ENCODE measurements at regions not wholly inside any gene's neighbourhood (a gene's known extent, or its start where the extent isn't known, plus 50 kb on each side); places are given as distances from the start of the nearest gene placed in this dataset.

GRCh38 chr10:44458671-44459413, 73.9 kb upstream of the CXCL12 start:
- no peak for DNase-seq (ENCODE audit: low read depth)
- no peak overlapping the region for H3K4me3 ChIP-seq (ENCODE audit: low read depth, low read length)
- no peak for TF ChIP-seq CTCF (IDR thresholded peaks at IDR 0.05; ENCODE audit: insufficient read depth, low read depth, low read length, missing control alignments)

DNA sequence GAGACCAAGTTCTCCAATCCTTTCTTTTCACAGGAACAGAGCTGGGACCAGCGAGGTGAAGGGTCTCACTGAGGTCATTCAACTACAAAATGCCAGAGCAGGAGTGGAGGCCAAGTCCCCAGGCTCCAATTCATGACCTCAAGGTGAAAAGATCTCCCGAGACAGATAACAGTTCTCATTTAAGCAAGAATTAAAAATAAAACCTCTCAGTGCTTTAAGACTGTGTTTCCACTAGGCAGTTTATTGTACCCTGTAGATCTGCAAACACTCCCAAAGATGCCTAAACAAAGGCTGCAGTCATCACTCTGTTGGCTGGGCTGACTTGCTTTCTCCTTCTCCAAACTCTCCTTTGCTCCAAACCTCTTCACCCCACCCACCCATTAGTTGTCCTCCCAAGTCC, 74.8 kb upstream of the CXCL12 start:
- no peak for DNase-seq (ENCODE audit: low read depth)
- TF ChIP-seq CTCF (IDR thresholded peaks at IDR 0.05; ENCODE audit: insufficient read depth, low read depth, low read length, missing control alignments), result no peak
- no peak overlapping the region for H3K4me3 ChIP-seq (ENCODE audit: low read depth, low read length)

DNA sequence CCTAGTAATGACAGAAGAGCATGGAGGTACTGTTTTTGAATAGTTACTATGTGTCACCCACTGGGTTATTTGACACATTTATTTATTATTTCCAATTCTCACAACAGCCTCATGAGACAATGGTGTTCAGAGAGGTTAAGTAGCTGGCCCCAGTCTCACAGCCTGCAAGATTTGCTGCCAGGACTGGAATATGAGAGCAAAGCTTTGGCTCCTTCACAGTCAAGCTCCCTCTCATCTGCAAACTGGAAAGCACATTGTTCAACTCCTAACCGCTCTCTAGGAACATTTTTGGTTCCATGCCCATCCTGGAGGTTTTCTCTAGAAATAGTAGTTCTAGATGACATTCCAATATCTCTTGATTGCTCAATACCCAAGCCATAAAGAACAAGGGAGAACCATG, 75.5 kb upstream of the CXCL12 start:
- H3K4me3 ChIP-seq (ENCODE audit: low read depth, low read length), result no peak overlapping the region
- no peak for DNase-seq (ENCODE audit: low read depth)
- TF ChIP-seq CTCF (IDR thresholded peaks at IDR 0.05; ENCODE audit: insufficient read depth, low read depth, low read length, missing control alignments), result no peak

DNA sequence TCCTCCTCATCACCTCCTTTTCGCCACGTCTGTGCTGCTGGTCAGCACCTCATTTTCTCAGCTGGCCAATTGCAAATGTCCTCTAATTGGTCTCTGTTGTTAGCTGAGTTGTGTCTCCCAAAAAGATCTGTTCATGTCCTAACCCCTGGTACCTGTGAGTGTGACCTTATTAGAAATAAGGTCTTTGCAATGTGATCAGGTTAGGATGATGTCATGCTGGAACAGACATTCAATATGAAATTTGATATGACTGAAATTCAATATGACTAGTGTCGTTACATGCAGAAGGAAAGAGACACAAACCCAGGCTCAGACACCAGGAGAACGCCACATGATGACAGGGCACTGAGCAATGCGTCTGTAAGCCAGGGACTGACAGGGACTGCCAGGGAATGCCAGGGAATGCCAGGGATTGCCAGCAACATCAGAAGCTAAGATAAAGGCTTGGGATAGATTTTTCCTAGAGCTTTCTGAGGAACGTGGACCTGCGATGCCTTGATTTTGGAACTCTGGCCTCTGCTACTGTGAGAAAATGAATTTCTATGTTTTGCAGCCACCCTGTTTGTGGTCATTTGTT, 77.5 kb upstream of the CXCL12 start:
- no peak for TF ChIP-seq CTCF (IDR thresholded peaks at IDR 0.05; ENCODE audit: insufficient read depth, low read depth, low read length, missing control alignments)
- H3K4me3 ChIP-seq (ENCODE audit: low read depth, low read length), result no peak overlapping the region
- no peak for DNase-seq (ENCODE audit: low read depth)

GRCh38 chr10:44463511-44464121, 78.7 kb upstream of the CXCL12 start:
- no peak for TF ChIP-seq CTCF (IDR thresholded peaks at IDR 0.05; ENCODE audit: insufficient read depth, low read depth, low read length, missing control alignments)
- DNase-seq (ENCODE audit: low read depth), result no peak
- no peak overlapping the region for H3K4me3 ChIP-seq (ENCODE audit: low read depth, low read length)

DNA sequence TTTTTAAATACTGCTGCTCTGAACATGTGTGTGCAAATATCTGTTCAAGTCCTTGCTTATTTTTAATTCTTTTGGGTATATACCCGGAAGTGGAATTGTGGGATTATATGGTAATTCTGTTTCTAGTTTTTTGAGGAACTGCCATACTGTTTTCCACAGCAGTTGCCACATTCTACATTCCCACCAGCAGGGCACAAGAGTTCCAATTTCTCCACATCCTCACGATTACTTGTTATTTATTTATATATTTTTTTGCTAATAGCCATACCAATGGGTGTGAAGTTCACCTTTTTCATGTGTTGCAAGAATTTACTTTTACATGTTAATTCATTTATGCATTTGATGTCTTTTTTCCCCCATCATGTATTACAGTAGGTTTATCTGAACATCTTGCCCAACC, 79.6 kb upstream of the CXCL12 start:
- no peak for DNase-seq (ENCODE audit: low read depth)
- H3K4me3 ChIP-seq (ENCODE audit: low read depth, low read length), result no peak overlapping the region
- no peak for TF ChIP-seq CTCF (IDR thresholded peaks at IDR 0.05; ENCODE audit: insufficient read depth, low read depth, low read length, missing control alignments)
